Upper lobe of left lung (tissue), 4 donors: ENCODE measurements at regions not wholly inside any gene's neighbourhood (a gene's known extent, or its start where the extent isn't known, plus 50 kb on each side); places are given as distances from the start of the nearest gene placed in this dataset.

Source experiments
- POLR2A ChIP-seq, 4 donors: fragments of 450-650 bp; IDR thresholded peaks; one replicate each; pipeline ENCODE4 v1.5.1; 2016 to 2017; ENCODE audit warnings: antibody characterized with exemption in 4 of 4, mild to moderate bottlenecking in 2 of 4
- POLR2AphosphoS5 ChIP-seq, 2 donors: sonication (generic); formaldehyde crosslinking; IDR thresholded peaks; one replicate each; pipeline ENCODE4 v1.5.1; 2017; ENCODE audit warnings: antibody characterized with exemption in 2 of 2
- TF ChIP-seq, protein P1 (sequence below), 6 experiments: fragments of 450-650 bp in 4 of 6; fragments of 200-600 bp in 2 of 6; sonication (generic) in 2 of 6; IDR thresholded peaks; one replicate each; pipeline ENCODE4 v1.5.1; 2016 to 2019; ENCODE audit warnings: antibody characterized with exemption in 6 of 6

DNA sequence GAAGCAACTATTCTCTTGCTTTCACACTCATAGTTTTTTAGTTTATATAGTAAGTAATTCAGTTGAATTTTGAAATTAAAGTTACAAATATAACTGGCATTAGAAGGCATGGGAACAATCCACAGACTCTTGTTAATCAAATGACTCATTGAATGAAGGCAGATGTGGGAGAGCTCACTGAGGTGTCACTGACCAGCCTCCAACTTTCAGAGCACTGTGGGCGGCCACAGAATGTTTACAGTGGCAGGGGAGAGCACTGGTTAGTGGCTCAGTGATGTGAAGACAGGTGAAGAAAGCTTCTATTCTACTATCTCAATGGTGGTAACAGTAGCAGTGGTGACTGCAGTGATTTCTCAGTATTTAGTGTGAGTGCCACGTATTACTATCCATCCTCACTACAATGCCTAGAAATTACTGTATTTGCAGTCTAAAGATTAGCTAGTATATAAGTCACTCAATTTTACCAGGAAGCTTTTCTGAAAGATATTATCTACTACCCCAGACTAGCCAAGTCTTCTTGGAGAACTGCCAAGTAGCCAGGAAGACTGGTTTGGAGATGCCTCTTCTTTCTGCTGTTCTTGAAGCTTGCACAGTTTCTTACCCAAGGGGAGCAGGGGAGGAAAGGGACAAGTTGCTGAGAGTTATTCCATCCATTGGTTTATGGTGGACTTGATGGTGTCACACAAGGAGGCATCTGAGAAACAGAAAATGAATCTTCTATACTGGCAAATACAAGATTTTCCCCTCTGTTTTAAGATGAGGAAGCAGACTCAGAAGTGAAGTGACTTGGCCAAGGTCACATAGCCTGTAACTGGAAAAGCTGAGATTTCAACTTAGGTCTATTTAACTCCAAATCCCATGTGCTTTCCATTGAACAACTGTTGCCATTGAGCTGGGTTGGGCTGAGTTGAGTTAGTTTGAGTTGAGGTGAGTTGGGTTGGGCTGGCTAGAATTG is 231.2 kb downstream of the ANKRD60 start:
- TF ChIP-seq, protein P1, sequence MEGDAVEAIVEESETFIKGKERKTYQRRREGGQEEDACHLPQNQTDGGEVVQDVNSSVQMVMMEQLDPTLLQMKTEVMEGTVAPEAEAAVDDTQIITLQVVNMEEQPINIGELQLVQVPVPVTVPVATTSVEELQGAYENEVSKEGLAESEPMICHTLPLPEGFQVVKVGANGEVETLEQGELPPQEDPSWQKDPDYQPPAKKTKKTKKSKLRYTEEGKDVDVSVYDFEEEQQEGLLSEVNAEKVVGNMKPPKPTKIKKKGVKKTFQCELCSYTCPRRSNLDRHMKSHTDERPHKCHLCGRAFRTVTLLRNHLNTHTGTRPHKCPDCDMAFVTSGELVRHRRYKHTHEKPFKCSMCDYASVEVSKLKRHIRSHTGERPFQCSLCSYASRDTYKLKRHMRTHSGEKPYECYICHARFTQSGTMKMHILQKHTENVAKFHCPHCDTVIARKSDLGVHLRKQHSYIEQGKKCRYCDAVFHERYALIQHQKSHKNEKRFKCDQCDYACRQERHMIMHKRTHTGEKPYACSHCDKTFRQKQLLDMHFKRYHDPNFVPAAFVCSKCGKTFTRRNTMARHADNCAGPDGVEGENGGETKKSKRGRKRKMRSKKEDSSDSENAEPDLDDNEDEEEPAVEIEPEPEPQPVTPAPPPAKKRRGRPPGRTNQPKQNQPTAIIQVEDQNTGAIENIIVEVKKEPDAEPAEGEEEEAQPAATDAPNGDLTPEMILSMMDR (IDR thresholded peaks at IDR 0.05), result no peak
- no peak for TF ChIP-seq POLR2AphosphoS5 (IDR thresholded peaks at IDR 0.05)
- TF ChIP-seq POLR2A (IDR thresholded peaks at IDR 0.05), result no peak
